Smooth muscle cell (in vitro differentiated cells): ENCODE measurements at regions not wholly inside any gene's neighbourhood (a gene's known extent, or its start where the extent isn't known, plus 50 kb on each side); places are given as distances from the start of the nearest gene placed in this dataset.
"Not testable (repeated sequence)": the region's sequence is repeated elsewhere in the genome, so short reads cannot be mapped to it uniquely, and the experiment has no call there.

Source experiments
- DNase-seq: peaks from one replicate; lab custom pipeline; 2025; ENCODE audit not compliant: unreplicated experiment; lab: John Stamatoyannopoulos, UW
- H2AFZ ChIP-seq: fragments of 200-600 bp; sonication (generic); 2 replicates; pipeline ENCODE4 v1.6.0; 2016; ENCODE audit warnings: antibody characterized with exemption, low read depth, mild to moderate bottlenecking
- H3F3A ChIP-seq: fragments of 200-600 bp; sonication (generic); 2 replicates; pipeline ENCODE4 v1.6.0; 2017; ENCODE audit warnings: antibody characterized with exemption, low read depth
- H3K27ac ChIP-seq: fragments of 200-600 bp; sonication (generic); 2 replicates; pipeline ENCODE4 v1.5.1; 2016; ENCODE audit warnings: low read depth, mild to moderate bottlenecking
- H3K27me3 ChIP-seq: fragments of 200-600 bp; sonication (generic); 2 replicates; pipeline ENCODE4 v1.6.1; 2016; ENCODE audit warnings: low read depth, mild to moderate bottlenecking
- H3K36me3 ChIP-seq: fragments of 200-600 bp; sonication (generic); 2 replicates; pipeline ENCODE4 v1.5.1; 2016; ENCODE audit warnings: low read depth
- H3K4me1 ChIP-seq: fragments of 200-600 bp; sonication (generic); 2 replicates; pipeline ENCODE4 v1.5.1; 2016; ENCODE audit warnings: low read depth
- H3K4me2 ChIP-seq: fragments of 200-600 bp; sonication (generic); 2 replicates; pipeline ENCODE4 v1.6.0; 2016; ENCODE audit warnings: mild to moderate bottlenecking
- H3K4me3 ChIP-seq: fragments of 200-600 bp; sonication (generic); 2 replicates; pipeline ENCODE4 v1.5.1; 2016; ENCODE audit warnings: mild to moderate bottlenecking
- H3K79me2 ChIP-seq: fragments of 200-600 bp; sonication (generic); 2 replicates; pipeline ENCODE4 v1.6.0; 2016; ENCODE audit warnings: low read depth, mild to moderate bottlenecking
- H3K9ac ChIP-seq: fragments of 200-600 bp; sonication (generic); 2 replicates; pipeline ENCODE4 v1.6.0; 2016; ENCODE audit warnings: low read depth
- H3K9me3 ChIP-seq: fragments of 200-600 bp; sonication (generic); replicated peaks from 2 replicates; pipeline ENCODE4 v1.5.1; 2016; ENCODE audit warnings: low read depth
- H4K20me1 ChIP-seq: fragments of 200-600 bp; sonication (generic); 2 replicates; pipeline ENCODE4 v1.6.0; 2016; ENCODE audit warnings: low read depth
- WGBS: methylation state at CpG from one replicate; pipeline ENCODE4 v1.1.7; 2016; ENCODE audit warnings: low lambda C conversion rate; 5-methylcytosine and 5-hydroxymethylcytosine counted together
- TF ChIP-seq, protein P1 (sequence below): fragments of 200-600 bp; sonication (generic); IDR thresholded peaks from 2 replicates; pipeline ENCODE4 v1.5.1; 2017; ENCODE audit warnings: borderline replicate concordance, mild to moderate bottlenecking, antibody characterized with exemption; ENCODE audit not compliant: insufficient read depth, poor library complexity, severe bottlenecking

DNA sequence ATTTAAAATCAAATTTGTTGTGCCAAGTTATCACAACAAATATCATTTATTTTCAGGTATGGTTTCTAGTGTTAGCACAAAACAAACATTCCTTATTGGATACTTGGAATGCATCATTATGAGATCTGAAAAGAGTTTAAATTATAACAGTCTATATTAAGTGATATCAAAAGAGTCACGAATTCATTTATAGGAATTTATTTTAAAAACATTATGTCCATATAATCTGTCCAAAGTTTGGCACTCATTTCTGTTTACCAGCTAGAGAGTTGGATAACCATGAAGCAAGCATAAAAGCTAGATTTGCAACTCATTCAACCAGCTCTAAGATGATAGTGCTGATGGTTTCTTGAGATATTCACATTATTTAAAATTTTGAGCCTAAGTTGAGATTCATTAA lies 453.2 kb downstream of the DOK5 start:
- H3K4me2 ChIP-seq, result no peak overlapping the region
- H3F3A ChIP-seq, result no peaks in the 10 kb centered on the region
- TF ChIP-seq, protein P1, sequence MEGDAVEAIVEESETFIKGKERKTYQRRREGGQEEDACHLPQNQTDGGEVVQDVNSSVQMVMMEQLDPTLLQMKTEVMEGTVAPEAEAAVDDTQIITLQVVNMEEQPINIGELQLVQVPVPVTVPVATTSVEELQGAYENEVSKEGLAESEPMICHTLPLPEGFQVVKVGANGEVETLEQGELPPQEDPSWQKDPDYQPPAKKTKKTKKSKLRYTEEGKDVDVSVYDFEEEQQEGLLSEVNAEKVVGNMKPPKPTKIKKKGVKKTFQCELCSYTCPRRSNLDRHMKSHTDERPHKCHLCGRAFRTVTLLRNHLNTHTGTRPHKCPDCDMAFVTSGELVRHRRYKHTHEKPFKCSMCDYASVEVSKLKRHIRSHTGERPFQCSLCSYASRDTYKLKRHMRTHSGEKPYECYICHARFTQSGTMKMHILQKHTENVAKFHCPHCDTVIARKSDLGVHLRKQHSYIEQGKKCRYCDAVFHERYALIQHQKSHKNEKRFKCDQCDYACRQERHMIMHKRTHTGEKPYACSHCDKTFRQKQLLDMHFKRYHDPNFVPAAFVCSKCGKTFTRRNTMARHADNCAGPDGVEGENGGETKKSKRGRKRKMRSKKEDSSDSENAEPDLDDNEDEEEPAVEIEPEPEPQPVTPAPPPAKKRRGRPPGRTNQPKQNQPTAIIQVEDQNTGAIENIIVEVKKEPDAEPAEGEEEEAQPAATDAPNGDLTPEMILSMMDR, result no peak
- H2AFZ ChIP-seq, result no peak overlapping the region
- H3K4me3 ChIP-seq, result no peak overlapping the region
- DNase-seq, result no peak
- 75% methylated on average over 1 of the region's 1 CpG for WGBS
- H3K36me3 ChIP-seq, result no peaks in the 10 kb centered on the region
- no peaks in the 10 kb centered on the region for H3K4me1 ChIP-seq
- H3K79me2 ChIP-seq, result no peaks in the 10 kb centered on the region
- no peak overlapping the region for H3K27ac ChIP-seq
- H3K9ac ChIP-seq, result no peak overlapping the region
- no peaks in the 10 kb centered on the region for H3K9me3 ChIP-seq
- no peaks in the 10 kb centered on the region for H3K27me3 ChIP-seq
- H4K20me1 ChIP-seq, result no peaks in the 10 kb centered on the region

DNA sequence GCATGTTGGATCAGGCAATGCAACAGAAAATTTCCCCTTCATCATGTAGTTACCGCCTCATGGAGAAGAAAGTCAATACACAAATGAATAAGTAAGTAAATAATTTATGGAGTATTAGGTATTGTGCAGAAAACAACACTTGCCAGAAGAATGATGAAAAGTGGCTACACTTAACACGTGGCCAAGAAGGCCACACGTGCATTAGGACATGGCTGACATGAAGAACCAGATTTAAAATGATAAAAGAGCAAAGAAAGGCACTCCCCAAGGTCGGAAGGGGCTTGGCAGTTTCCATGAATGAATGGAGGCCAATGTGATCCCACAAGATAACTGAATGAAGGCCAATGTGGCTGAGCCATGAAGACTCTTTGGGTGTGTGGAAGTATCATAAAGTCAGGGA lies 447.2 kb downstream of the DOK5 start:
- WGBS, result 69% methylated on average over 4 of the region's 4 CpGs
- Histone ChIP-seq H3K79me2 (no peaks in the 10 kb centered on the region), H3K4me2 (no peak overlapping the region), H3K9ac (no peak overlapping the region), H3K4me1 (no peaks in the 10 kb centered on the region), H2AFZ (no peak overlapping the region), H4K20me1 (no peaks in the 10 kb centered on the region), H3K9me3 (no peaks in the 10 kb centered on the region), H3K36me3 (no peaks in the 10 kb centered on the region), H3F3A (no peaks in the 10 kb centered on the region), H3K27ac (no peak overlapping the region), H3K27me3 (no peaks in the 10 kb centered on the region), H3K4me3 (no peak overlapping the region)
- DNase-seq, result no peak
- TF ChIP-seq, protein P1, result no peak

DNA sequence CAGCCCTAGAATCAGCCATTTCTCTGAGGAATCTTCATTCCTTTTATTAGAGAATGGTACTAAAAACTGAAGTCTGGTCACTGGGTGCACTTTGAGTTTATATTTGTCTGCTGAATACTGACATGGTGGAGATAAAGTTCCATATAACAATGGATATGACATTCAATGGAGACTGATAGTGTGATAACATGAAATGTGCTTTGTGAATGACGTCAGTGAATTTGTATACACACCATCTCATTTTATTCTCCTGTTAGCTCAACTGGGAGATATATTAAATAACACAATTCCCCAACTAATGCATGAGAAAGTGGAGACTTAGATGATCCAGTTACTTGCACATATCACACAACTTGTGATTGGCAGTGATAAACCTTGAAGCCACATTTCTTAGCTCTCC lies 446.7 kb downstream of the DOK5 start:
- Histone ChIP-seq H3K79me2 (no peaks in the 10 kb centered on the region), H3K36me3 (no peaks in the 10 kb centered on the region), H3K4me2 (no peak overlapping the region), H3F3A (no peaks in the 10 kb centered on the region), H3K4me1 (no peaks in the 10 kb centered on the region), H2AFZ (no peak overlapping the region), H3K9ac (no peak overlapping the region), H3K4me3 (no peak overlapping the region), H3K27ac (no peak overlapping the region), H3K27me3 (no peaks in the 10 kb centered on the region), H3K9me3 (no peaks in the 10 kb centered on the region), H4K20me1 (no peaks in the 10 kb centered on the region)
- DNase-seq, result no peak
- 78% methylated on average over 1 of the region's 1 CpG for WGBS
- TF ChIP-seq, protein P1, result no peak

DNA sequence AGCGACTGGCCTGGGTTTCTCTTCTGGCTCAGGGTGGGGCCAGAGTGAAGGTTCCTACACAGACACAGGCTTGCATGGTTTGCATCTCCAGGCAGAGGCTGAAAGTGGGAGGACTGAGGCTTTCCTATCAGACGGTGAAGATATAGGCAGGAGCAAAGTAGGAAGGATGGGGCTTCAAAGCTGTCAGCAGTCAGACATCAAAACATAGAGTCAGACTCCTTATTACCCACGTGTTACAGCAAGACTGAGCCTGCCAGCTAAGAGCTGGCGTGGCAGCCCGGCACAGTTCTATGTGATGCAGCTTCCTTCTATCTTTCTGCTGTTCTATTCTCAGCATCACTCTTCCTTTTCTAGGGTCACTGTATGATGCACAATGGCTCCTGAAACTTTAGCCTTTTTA lies 445.1 kb downstream of the DOK5 start:
- TF ChIP-seq, protein P1, result no peak
- H3K79me2 ChIP-seq, result no peaks in the 10 kb centered on the region
- H3K4me2 ChIP-seq, result no peak overlapping the region
- H3K27me3 ChIP-seq, result no peaks in the 10 kb centered on the region
- WGBS, result 67% methylated on average over 5 of the region's 5 CpGs
- H3K36me3 ChIP-seq, result no peaks in the 10 kb centered on the region
- no peak overlapping the region for H3K27ac ChIP-seq
- H4K20me1 ChIP-seq, result no peaks in the 10 kb centered on the region
- no peak overlapping the region for H2AFZ ChIP-seq
- H3F3A ChIP-seq, result no peaks in the 10 kb centered on the region
- no peaks in the 10 kb centered on the region for H3K4me1 ChIP-seq
- H3K9me3 ChIP-seq, result no peaks in the 10 kb centered on the region
- no peak overlapping the region for H3K4me3 ChIP-seq
- DNase-seq, result no peak
- no peak overlapping the region for H3K9ac ChIP-seq

GRCh38 chr20:54918993-54919392 lies 443.6 kb downstream of the DOK5 start:
- 92% methylated on average over 11 of the region's 19 CpGs for WGBS

More at GRCh38 chr20:54918993-54919392, 443.6 kb downstream of the DOK5 start:
- not testable (repeated sequence) for H4K20me1 ChIP-seq, H3K36me3 ChIP-seq, H2AFZ ChIP-seq, H3K9me3 ChIP-seq, H3K4me1 ChIP-seq, H3K27me3 ChIP-seq, H3K9ac ChIP-seq, H3K4me2 ChIP-seq, H3K79me2 ChIP-seq, H3F3A ChIP-seq, H3K4me3 ChIP-seq, DNase-seq, H3K27ac ChIP-seq
